ENCODE measurements at regions not wholly inside any gene's neighbourhood (a gene's known extent, or its start where the extent isn't known, plus 50 kb on each side); places are given as distances from the start of the nearest gene placed in this dataset.

GRCh38 chr3:18864933-18865731, 283.2 kb upstream of the KCNH8 start:
- CTCF ChIA-PET (ENCODE audit: partially characterized antibody) = interaction anchor here (0.9 to 1.0 kb wide), 3 partner anchors 17 to 107 kb away, joined by 3 read pairs; no protein-coding TSS in a partner anchor
- TF ChIP-seq EGR1 (IDR thresholded peaks at IDR 0.05; ENCODE audit: borderline replicate concordance, low read depth, low read length) = no peak
- no peak for TF ChIP-seq E2F6 (IDR thresholded peaks at IDR 0.05)
- no peak for TF ChIP-seq POLR2AphosphoS5 (IDR thresholded peaks at IDR 0.05; ENCODE audit: low read depth, low read length)
- no peak for TF ChIP-seq GTF2F1 (IDR thresholded peaks at IDR 0.05; ENCODE audit: borderline replicate concordance, low read depth, low read length)
- no peak for TF ChIP-seq MAFK (IDR thresholded peaks at IDR 0.05; ENCODE audit: low read depth, low read length)
- TF ChIP-seq ATF2 (IDR thresholded peaks at IDR 0.05; ENCODE audit: low read length) = no peak
- TF ChIP-seq ATF3 (IDR thresholded peaks at IDR 0.05; ENCODE audit: insufficient read depth, low read depth, low read length) = no peak
- TF ChIP-seq SIX5 (IDR thresholded peaks at IDR 0.05; ENCODE audit: low read depth, low read length) = no peak

More at GRCh38 chr3:18864933-18865731, 283.2 kb upstream of the KCNH8 start:
- H3K9ac ChIP-seq (replicated peaks in 1 of 4; ENCODE audit: extremely low read depth in 1 of 4, low read depth in 3 of 4, low read length in 3 of 4) = no peak overlapping the region
- no peaks in the 10 kb centered on the region for H4K20me1 ChIP-seq (replicated peaks in 1 of 2; ENCODE audit: control insufficient read depth in 1 of 2, insufficient read depth in 2 of 2, low read length in 2 of 2)
- H3K36me3 ChIP-seq (ENCODE audit: control insufficient read depth in 2 of 4, insufficient read depth in 4 of 4, low read length in 3 of 4) = no peaks in the 10 kb centered on the region
- H3K4me1 ChIP-seq (replicated peaks in 1 of 4; ENCODE audit: control insufficient read depth in 3 of 4, insufficient read depth in 4 of 4, low read length in 3 of 4) = no peaks in the 10 kb centered on the region
- no peak overlapping the region for H2BK12ac ChIP-seq (ENCODE audit: low read depth, low read length)
- no peak overlapping the region for H2BK5ac ChIP-seq (ENCODE audit: low read depth, low read length)
- no peak overlapping the region for H3K56ac ChIP-seq (replicated peaks; ENCODE audit: insufficient read length, low read depth, low read length)
- H3K4me3 ChIP-seq (ENCODE audit: extremely low read depth in 1 of 4, insufficient read depth in 2 of 4, low read depth in 3 of 4, low read length in 4 of 4) = no peak overlapping the region
- no peak overlapping the region for H4K5ac ChIP-seq (ENCODE audit: insufficient read length, low read depth, low read length)
- H2BK15ac ChIP-seq (ENCODE audit: low read length) = no peak overlapping the region
- no peak overlapping the region for H3K23ac ChIP-seq (ENCODE audit: insufficient read length)
- H3K79me1 ChIP-seq (ENCODE audit: low read depth, low read length) = no peaks in the 10 kb centered on the region
- H3K27me3 ChIP-seq (replicated peaks in 1 of 4; ENCODE audit: control insufficient read depth in 3 of 4, extremely low read depth in 1 of 4, insufficient read depth in 3 of 4, low read length in 3 of 4) = no peaks in the 10 kb centered on the region
- H3K4ac ChIP-seq (replicated peaks; ENCODE audit: insufficient read length, low read depth, low read length) = no peak overlapping the region
- no peak overlapping the region for H3K4me2 ChIP-seq (ENCODE audit: insufficient read depth in 1 of 2, low read depth in 2 of 2, low read length in 2 of 2)
- no peak overlapping the region for H2BK20ac ChIP-seq (ENCODE audit: low read length)
- H3K9me3 ChIP-seq (ENCODE audit: insufficient read depth in 2 of 2, low read depth in 1 of 2, low read length in 1 of 2) = no peaks in the 10 kb centered on the region
- no peaks in the 10 kb centered on the region for H3K79me2 ChIP-seq (ENCODE audit: control insufficient read depth in 1 of 2, insufficient read depth in 2 of 2, low read length in 2 of 2)
- H3K23me2 ChIP-seq (ENCODE audit: low read depth, low read length) = no peaks in the 10 kb centered on the region
- FAIRE-seq (no peak), DNase-seq (ENCODE audit: low read depth in 1 of 2, low spot score in 2 of 2) (no peak)
- no peak overlapping the region for H2AK5ac ChIP-seq (ENCODE audit: low read depth, low read length)
- no peak overlapping the region for H4K91ac ChIP-seq (replicated peaks; ENCODE audit: insufficient read length, low read length)
- no peak overlapping the region for H3K14ac ChIP-seq (ENCODE audit: insufficient read length)
- H4K8ac ChIP-seq (ENCODE audit: extremely low read depth, insufficient read depth, low read length) = no peak overlapping the region
- POLR2A ChIA-PET (ENCODE audit: partially characterized antibody) = no interaction called here
- H3K18ac ChIP-seq (ENCODE audit: extremely low read depth, low read length) = no peak overlapping the region
- WGBS, 2 experiments (ENCODE audit: extremely low coverage in 1 of 2, insufficient coverage in 1 of 2, insufficient read length in 1 of 2, insufficient replicate concordance in 2 of 2, low coverage in 1 of 2, low lambda C conversion rate in 2 of 2, missing lambda C conversion rate in 1 of 2) = 91% methylated on average over 3 of the region's 3 CpGs; no CpG with 5 or more reads in 1 of the 2 experiments
- no peak overlapping the region for H2AFZ ChIP-seq (ENCODE audit: low read length)
- no peak overlapping the region for H2BK120ac ChIP-seq (replicated peaks; ENCODE audit: low read depth, low read length)
- H3K27ac ChIP-seq (ENCODE audit: low read depth, low read length) = no peak overlapping the region

All from H1 (cell line).